H1 (cell line): ENCODE measurements at regions not wholly inside any gene's neighbourhood (a gene's known extent, or its start where the extent isn't known, plus 50 kb on each side); places are given as distances from the start of the nearest gene placed in this dataset.

Experiments used
- CHD1 ChIP-seq: IDR thresholded peaks from 2 replicates; pipeline ENCODE4 v1.6.1; 2012; ENCODE audit warnings: low read depth, low read length, improper control_type of control experiment
- MAX ChIP-seq: IDR thresholded peaks from 2 replicates; pipeline ENCODE4 v1.6.1; 2012; ENCODE audit warnings: inconsistent platforms

- TF ChIP-seq MAX (no peak), CHD1 (no peak)
Observed at GRCh38 chr6:166861961-166862286, 94.4 kb downstream of the RNASET2 start (continued).
